ENCODE measurements at regions not wholly inside any gene's neighbourhood (a gene's known extent, or its start where the extent isn't known, plus 50 kb on each side); places are given as distances from the start of the nearest gene placed in this dataset.

DNA sequence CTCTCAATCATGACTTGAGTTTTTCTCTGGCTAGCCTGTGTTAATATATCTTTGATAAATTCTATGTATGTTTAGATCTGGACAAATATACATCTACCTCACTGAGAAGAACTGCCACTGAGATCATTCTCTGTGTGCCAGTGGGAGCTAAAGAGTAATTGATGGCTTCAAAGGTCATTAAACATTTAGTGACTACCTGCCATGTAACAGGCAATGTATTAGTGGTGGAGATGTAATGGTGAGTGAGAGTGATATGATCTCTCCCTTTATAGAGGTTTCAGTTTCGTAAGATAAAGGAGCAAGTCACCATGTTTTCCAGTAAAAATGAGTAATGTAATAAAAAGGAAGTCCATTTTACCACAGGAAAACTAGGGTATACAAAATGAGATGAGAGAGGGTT lies 235.8 kb upstream of the CDH8 start:
- TF ChIP-seq, protein P1, sequence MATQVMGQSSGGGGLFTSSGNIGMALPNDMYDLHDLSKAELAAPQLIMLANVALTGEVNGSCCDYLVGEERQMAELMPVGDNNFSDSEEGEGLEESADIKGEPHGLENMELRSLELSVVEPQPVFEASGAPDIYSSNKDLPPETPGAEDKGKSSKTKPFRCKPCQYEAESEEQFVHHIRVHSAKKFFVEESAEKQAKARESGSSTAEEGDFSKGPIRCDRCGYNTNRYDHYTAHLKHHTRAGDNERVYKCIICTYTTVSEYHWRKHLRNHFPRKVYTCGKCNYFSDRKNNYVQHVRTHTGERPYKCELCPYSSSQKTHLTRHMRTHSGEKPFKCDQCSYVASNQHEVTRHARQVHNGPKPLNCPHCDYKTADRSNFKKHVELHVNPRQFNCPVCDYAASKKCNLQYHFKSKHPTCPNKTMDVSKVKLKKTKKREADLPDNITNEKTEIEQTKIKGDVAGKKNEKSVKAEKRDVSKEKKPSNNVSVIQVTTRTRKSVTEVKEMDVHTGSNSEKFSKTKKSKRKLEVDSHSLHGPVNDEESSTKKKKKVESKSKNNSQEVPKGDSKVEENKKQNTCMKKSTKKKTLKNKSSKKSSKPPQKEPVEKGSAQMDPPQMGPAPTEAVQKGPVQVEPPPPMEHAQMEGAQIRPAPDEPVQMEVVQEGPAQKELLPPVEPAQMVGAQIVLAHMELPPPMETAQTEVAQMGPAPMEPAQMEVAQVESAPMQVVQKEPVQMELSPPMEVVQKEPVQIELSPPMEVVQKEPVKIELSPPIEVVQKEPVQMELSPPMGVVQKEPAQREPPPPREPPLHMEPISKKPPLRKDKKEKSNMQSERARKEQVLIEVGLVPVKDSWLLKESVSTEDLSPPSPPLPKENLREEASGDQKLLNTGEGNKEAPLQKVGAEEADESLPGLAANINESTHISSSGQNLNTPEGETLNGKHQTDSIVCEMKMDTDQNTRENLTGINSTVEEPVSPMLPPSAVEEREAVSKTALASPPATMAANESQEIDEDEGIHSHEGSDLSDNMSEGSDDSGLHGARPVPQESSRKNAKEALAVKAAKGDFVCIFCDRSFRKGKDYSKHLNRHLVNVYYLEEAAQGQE (IDR thresholded peaks at IDR 0.05; ENCODE audit: insufficient read depth in 1 of 2, low read depth in 2 of 2, low read length in 2 of 2), result no peak
- TF ChIP-seq SIN3A (IDR thresholded peaks at IDR 0.05; ENCODE audit: borderline replicate concordance, insufficient read depth, low read length) (no peak), TAF1 (IDR thresholded peaks at IDR 0.05; ENCODE audit: borderline replicate concordance, insufficient read depth, low read length) (no peak), FOXP2 (optimal IDR thresholded peaks at IDR 0.05; ENCODE audit: borderline replicate concordance, extremely low read depth, extremely low read length, insufficient read depth) (no peak), POLR2AphosphoS5 (IDR thresholded peaks at IDR 0.05; ENCODE audit: low read depth, low read length) (no peak)

- TF ChIP-seq, protein P1 (IDR thresholded peaks at IDR 0.05; ENCODE audit: insufficient read depth in 1 of 2, low read depth in 2 of 2, low read length in 2 of 2), result no peak
- TF ChIP-seq POLR2AphosphoS5 (IDR thresholded peaks at IDR 0.05; ENCODE audit: low read depth, low read length) (no peak), FOXP2 (optimal IDR thresholded peaks at IDR 0.05; ENCODE audit: borderline replicate concordance, extremely low read depth, extremely low read length, insufficient read depth) (no peak), SIN3A (IDR thresholded peaks at IDR 0.05; ENCODE audit: borderline replicate concordance, insufficient read depth, low read length) (no peak), TAF1 (IDR thresholded peaks at IDR 0.05; ENCODE audit: borderline replicate concordance, insufficient read depth, low read length) (no peak)
Measured at GRCh38 chr16:62261760-62262159, 225.5 kb upstream of the CDH8 start.

- no peak for TF ChIP-seq FOXP2 (optimal IDR thresholded peaks at IDR 0.05; ENCODE audit: borderline replicate concordance, extremely low read depth, extremely low read length, insufficient read depth)
- TF ChIP-seq TAF1 (IDR thresholded peaks at IDR 0.05; ENCODE audit: borderline replicate concordance, insufficient read depth, low read length), result no peak
- TF ChIP-seq, protein P1 (IDR thresholded peaks at IDR 0.05; ENCODE audit: insufficient read depth in 1 of 2, low read depth in 2 of 2, low read length in 2 of 2), result no peak
- TF ChIP-seq SIN3A (IDR thresholded peaks at IDR 0.05; ENCODE audit: borderline replicate concordance, insufficient read depth, low read length), result no peak
- no peak for TF ChIP-seq POLR2AphosphoS5 (IDR thresholded peaks at IDR 0.05; ENCODE audit: low read depth, low read length)
Measured at GRCh38 chr16:62256406-62256805, 220.2 kb upstream of the CDH8 start.

GRCh38 chr16:62254847-62255246 lies 218.6 kb upstream of the CDH8 start:
- TF ChIP-seq FOXP2 (optimal IDR thresholded peaks at IDR 0.05; ENCODE audit: borderline replicate concordance, extremely low read depth, extremely low read length, insufficient read depth) (no peak), POLR2AphosphoS5 (IDR thresholded peaks at IDR 0.05; ENCODE audit: low read depth, low read length) (no peak), TAF1 (IDR thresholded peaks at IDR 0.05; ENCODE audit: borderline replicate concordance, insufficient read depth, low read length) (no peak), SIN3A (IDR thresholded peaks at IDR 0.05; ENCODE audit: borderline replicate concordance, insufficient read depth, low read length) (no peak)
- TF ChIP-seq, protein P1 (IDR thresholded peaks at IDR 0.05; ENCODE audit: insufficient read depth in 1 of 2, low read depth in 2 of 2, low read length in 2 of 2), result no peak

DNA sequence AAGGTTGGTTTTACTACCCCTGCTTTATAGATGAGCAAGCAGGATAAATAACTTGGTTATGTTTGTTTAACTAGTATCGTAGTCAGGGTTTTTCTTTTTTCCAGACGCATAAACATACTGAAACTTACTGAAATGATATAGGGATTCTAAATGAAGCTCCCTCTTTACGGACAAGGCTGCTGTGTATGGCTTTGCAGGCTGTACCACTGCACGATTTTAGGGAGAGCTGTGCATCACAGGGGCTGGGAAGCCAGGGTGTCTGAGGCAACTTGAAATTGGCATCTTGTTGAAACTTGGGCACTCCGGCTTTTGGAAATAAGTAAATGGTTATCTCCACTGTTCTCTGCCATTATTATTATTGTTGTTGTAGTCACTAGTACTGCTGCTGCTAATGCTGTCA lies 218.1 kb upstream of the CDH8 start:
- TF ChIP-seq TAF1 (IDR thresholded peaks at IDR 0.05; ENCODE audit: borderline replicate concordance, insufficient read depth, low read length) (no peak), POLR2AphosphoS5 (IDR thresholded peaks at IDR 0.05; ENCODE audit: low read depth, low read length) (no peak), FOXP2 (optimal IDR thresholded peaks at IDR 0.05; ENCODE audit: borderline replicate concordance, extremely low read depth, extremely low read length, insufficient read depth) (no peak), SIN3A (IDR thresholded peaks at IDR 0.05; ENCODE audit: borderline replicate concordance, insufficient read depth, low read length) (no peak)
- TF ChIP-seq, protein P1 (IDR thresholded peaks at IDR 0.05; ENCODE audit: insufficient read depth in 1 of 2, low read depth in 2 of 2, low read length in 2 of 2), result no peak

All from PFSK-1 (cell line).